GM12878 (cell line): ENCODE measurements at regions not wholly inside any gene's neighbourhood (a gene's known extent, or its start where the extent isn't known, plus 50 kb on each side); places are given as distances from the start of the nearest gene placed in this dataset.

Experiments
- ATAC-seq: fragments of 200-7000 bp; cut with Tn5 transposase; 3 replicates; pipeline ENCODE4 v1.9.1; 2020; ENCODE audit warnings: mild to moderate bottlenecking, moderate library complexity
- BruUV-seq: library from RNA; stranded (reverse); fragments of 400-500 nt; replicated peaks from 2 replicates; lab custom pipeline; 2021; lab: Mats Ljungman, UMichigan
- CTCF ChIA-PET: fragments of 300-600 bp; sonication (Branson Sonifier 250); formaldehyde crosslinking; extraction: SDS; loops from one replicate; lab custom pipeline; 2021; ENCODE audit warnings: inconsistent platforms; lab: Yijun Ruan, JAX
- POLR2A ChIA-PET: fragments of 350-600 bp; formaldehyde crosslinking; extraction: SDS; loops from one replicate; lab custom pipeline; 2021; ENCODE audit warnings: inconsistent platforms; lab: Charles Lee
- RAD21 ChIA-PET: fragments of 300-600 bp; sonication (Branson Sonifier 250); formaldehyde crosslinking; loops from one replicate; lab custom pipeline; 2023; ENCODE audit warnings: antibody characterized with exemption; ENCODE audit not compliant: unreplicated experiment; lab: Charles Lee
- SMC1A ChIA-PET: fragments of 300-600 bp; sonication (Branson Sonifier 250); formaldehyde crosslinking; loops from one replicate; lab custom pipeline; 2023; ENCODE audit not compliant: unreplicated experiment, uncharacterized antibody; lab: Charles Lee
- DNase-seq: peaks from one replicate; pipeline ENCODE4 v3.0.0-alpha.2; 2011; ENCODE audit warnings: low read depth, low spot score
- FAIRE-seq: peaks from 3 replicates; lab custom pipeline; 2011; peaks lifted over from hg19 to GRCh38; lab: Jason Lieb, UNC
- H2AFZ ChIP-seq: 2 replicates; pipeline ENCODE4 v1.6.0; 2011; ENCODE audit warnings: low read depth, low read length, control low read depth; ENCODE audit not compliant: control insufficient read depth
- H3K27ac ChIP-seq: 2 replicates; pipeline ENCODE4 v1.5.1; 2011; ENCODE audit warnings: control low read depth; ENCODE audit not compliant: control insufficient read depth, insufficient read depth
- H3K27me3 ChIP-seq, 2 experiments: replicated peaks in 1 of 2; 2 replicates each; pipeline versions ENCODE4 v1.6.0 to v1.6.1; 2011; ENCODE audit warnings: low read length in 1 of 2; ENCODE audit not compliant: control insufficient read depth in 2 of 2, insufficient read depth in 2 of 2
- H3K36me3 ChIP-seq, 2 experiments: 2 replicates each; pipeline ENCODE4 v1.5.1; 2011; ENCODE audit warnings: low read length in 1 of 2; ENCODE audit not compliant: control insufficient read depth in 2 of 2, insufficient read depth in 2 of 2
- H3K4me1 ChIP-seq: 2 replicates; pipeline ENCODE4 v1.6.1; 2011; ENCODE audit warnings: mild to moderate bottlenecking, low read length, moderate library complexity, mixed read lengths; ENCODE audit not compliant: control insufficient read depth, insufficient read depth
- H3K4me2 ChIP-seq: 2 replicates; pipeline ENCODE4 v1.6.0; 2011; ENCODE audit warnings: control low read depth; ENCODE audit not compliant: control insufficient read depth, insufficient read depth
- H3K4me3 ChIP-seq: fragments of 200-600 bp; sonication (generic); 2 replicates; pipeline ENCODE4 v1.5.1; 2016
- H3K79me2 ChIP-seq: 2 replicates; pipeline ENCODE4 v1.6.0; 2011; ENCODE audit warnings: low read length; ENCODE audit not compliant: control insufficient read depth, insufficient read depth
- H3K9ac ChIP-seq: 2 replicates; pipeline ENCODE4 v1.8.0; 2011; ENCODE audit warnings: low read length, control low read depth, mixed read lengths; ENCODE audit not compliant: control insufficient read depth, insufficient read depth
- H3K9me3 ChIP-seq: replicated peaks from 3 replicates; pipeline ENCODE4 v1.5.1; 2011; ENCODE audit warnings: mild to moderate bottlenecking, low read length; ENCODE audit not compliant: control insufficient read depth, insufficient read depth
- H4K20me1 ChIP-seq: 2 replicates; pipeline ENCODE4 v1.6.0; 2011; ENCODE audit not compliant: control insufficient read depth, insufficient read depth
- CHD4 ChIP-seq: fragments of 200-600 bp; sonication (generic); IDR thresholded peaks from 2 replicates; pipeline ENCODE4 v1.6.1; 2016; ENCODE audit warnings: mild to moderate bottlenecking
- KDM1A ChIP-seq: fragments of 200-600 bp; sonication (generic); IDR thresholded peaks from 2 replicates; pipeline ENCODE4 v1.6.1; 2016; ENCODE audit warnings: borderline replicate concordance
- KLF5 ChIP-seq: fragments of 450-650 bp; IDR thresholded peaks from 2 replicates; pipeline ENCODE4 v1.6.1; 2014; ENCODE audit warnings: mild to moderate bottlenecking; ENCODE audit not compliant: partially characterized antibody
- LARP7 ChIP-seq: fragments of 450-650 bp; IDR thresholded peaks from 2 replicates; pipeline ENCODE4 v1.6.1; 2017; ENCODE audit warnings: mild to moderate bottlenecking
- MTA3 ChIP-seq: IDR thresholded peaks from 2 replicates; pipeline ENCODE4 v1.6.1; 2012; ENCODE audit warnings: low read length, inconsistent platforms, borderline replicate concordance
- NFXL1 ChIP-seq: fragments of 450-650 bp; IDR thresholded peaks from 2 replicates; pipeline ENCODE4 v1.6.1; 2017; ENCODE audit warnings: antibody characterized with exemption, mild to moderate bottlenecking, borderline replicate concordance
- NR2C1 ChIP-seq: fragments of 450-650 bp; IDR thresholded peaks from 2 replicates; pipeline ENCODE4 v1.6.1; 2017; ENCODE audit warnings: antibody characterized with exemption, mild to moderate bottlenecking, moderate library complexity
- RB1 ChIP-seq: fragments of 450-650 bp; formaldehyde crosslinking; IDR thresholded peaks from 2 replicates; pipeline ENCODE4 v1.6.1; 2017; ENCODE audit warnings: mild to moderate bottlenecking, borderline replicate concordance
- RELA ChIP-seq: fragments of 450-650 bp; IDR thresholded peaks from 2 replicates; pipeline ENCODE4 v1.8.0; 2014; ENCODE audit warnings: borderline replicate concordance; ENCODE audit not compliant: partially characterized antibody
- SMARCA5 ChIP-seq: fragments of 450-650 bp; IDR thresholded peaks from 2 replicates; pipeline ENCODE4 v1.6.1; 2017; ENCODE audit warnings: mild to moderate bottlenecking
- TCF12 ChIP-seq: IDR thresholded peaks from 2 replicates; pipeline ENCODE4 v1.6.1; 2011; ENCODE audit warnings: low read depth, mild to moderate bottlenecking, low read length
- YY1 ChIP-seq: IDR thresholded peaks from 2 replicates; pipeline ENCODE4 v1.6.1; 2011; ENCODE audit warnings: low read depth, mild to moderate bottlenecking, low read length
- WGBS: methylation state at CpG from one replicate; pipeline ENCODE4 v1.1.6; 2016; ENCODE audit warnings: low lambda C conversion rate; ENCODE audit not compliant: insufficient replicate concordance, insufficient coverage; ENCODE audit errors: missing lambda C conversion rate; 5-methylcytosine and 5-hydroxymethylcytosine counted together
- in situ Hi-C: fragments of 300-500 bp; cut with MboI; formaldehyde crosslinking; loops from 9 replicates; pipeline ENCODE4 v1.14.3; 2018; ENCODE audit warnings: mixed read lengths
- intact Hi-C: fragments of 100-400 bp; cut with micrococcal nuclease; formaldehyde crosslinking; loops from one replicate; pipeline ENCODE4 v1.14.2; 2022; ENCODE audit not compliant: unreplicated experiment
- TF ChIP-seq, protein P1 (sequence below): fragments of 450-650 bp; IDR thresholded peaks from 2 replicates; pipeline ENCODE4 v1.6.1; 2017; ENCODE audit warnings: borderline replicate concordance
- TF ChIP-seq, protein P2 (sequence below): IDR thresholded peaks from 2 replicates; pipeline ENCODE4 v1.6.1; 2012; ENCODE audit warnings: low read depth, low read length, improper control_type of control experiment
- TF ChIP-seq, protein P3 (sequence below): fragments of 450-650 bp; IDR thresholded peaks from 2 replicates; pipeline ENCODE4 v1.6.1; 2016; ENCODE audit warnings: mild to moderate bottlenecking

DNA sequence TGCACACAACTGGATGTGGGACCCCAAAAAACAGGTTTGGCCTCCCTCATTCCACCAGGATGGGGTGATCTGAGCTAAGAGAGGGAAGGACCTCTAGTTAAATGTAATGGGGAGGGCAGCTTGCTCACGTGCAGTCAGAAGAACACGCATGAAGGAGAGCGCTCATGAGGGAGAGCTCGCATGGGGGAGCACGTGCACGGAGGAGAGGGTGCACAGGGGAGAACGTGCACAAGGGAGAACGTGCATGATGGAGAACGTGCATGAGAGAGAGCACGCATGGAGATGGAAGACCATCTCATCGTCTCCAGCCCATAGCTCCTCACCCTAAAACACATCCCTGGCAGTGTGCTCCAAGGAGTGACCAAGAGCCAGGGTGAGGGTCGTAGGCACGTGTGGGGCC is 141.2 kb downstream of the RBFOX3 start:
- no peak overlapping the region for H2AFZ ChIP-seq
- H3K4me2 ChIP-seq = no peak overlapping the region
- peaks cover 2 to 3% of the 10 kb centered on the region in 2 experiments; a peak in 3 of 4 replicates for H3K27me3 ChIP-seq
- no peak overlapping the region for H3K27ac ChIP-seq
- no peaks in the 10 kb centered on the region for H3K4me1 ChIP-seq
- in situ Hi-C loops (no loop called here), intact Hi-C loops (no loop called here)
- TF ChIP-seq, protein P1, sequence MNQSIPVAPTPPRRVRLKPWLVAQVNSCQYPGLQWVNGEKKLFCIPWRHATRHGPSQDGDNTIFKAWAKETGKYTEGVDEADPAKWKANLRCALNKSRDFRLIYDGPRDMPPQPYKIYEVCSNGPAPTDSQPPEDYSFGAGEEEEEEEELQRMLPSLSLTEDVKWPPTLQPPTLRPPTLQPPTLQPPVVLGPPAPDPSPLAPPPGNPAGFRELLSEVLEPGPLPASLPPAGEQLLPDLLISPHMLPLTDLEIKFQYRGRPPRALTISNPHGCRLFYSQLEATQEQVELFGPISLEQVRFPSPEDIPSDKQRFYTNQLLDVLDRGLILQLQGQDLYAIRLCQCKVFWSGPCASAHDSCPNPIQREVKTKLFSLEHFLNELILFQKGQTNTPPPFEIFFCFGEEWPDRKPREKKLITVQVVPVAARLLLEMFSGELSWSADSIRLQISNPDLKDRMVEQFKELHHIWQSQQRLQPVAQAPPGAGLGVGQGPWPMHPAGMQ = no peak
- no peak for TF ChIP-seq RELA
- TF ChIP-seq, protein P2, sequence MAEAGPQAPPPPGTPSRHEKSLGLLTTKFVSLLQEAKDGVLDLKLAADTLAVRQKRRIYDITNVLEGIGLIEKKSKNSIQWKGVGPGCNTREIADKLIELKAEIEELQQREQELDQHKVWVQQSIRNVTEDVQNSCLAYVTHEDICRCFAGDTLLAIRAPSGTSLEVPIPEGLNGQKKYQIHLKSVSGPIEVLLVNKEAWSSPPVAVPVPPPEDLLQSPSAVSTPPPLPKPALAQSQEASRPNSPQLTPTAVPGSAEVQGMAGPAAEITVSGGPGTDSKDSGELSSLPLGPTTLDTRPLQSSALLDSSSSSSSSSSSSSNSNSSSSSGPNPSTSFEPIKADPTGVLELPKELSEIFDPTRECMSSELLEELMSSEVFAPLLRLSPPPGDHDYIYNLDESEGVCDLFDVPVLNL = no peak
- TF ChIP-seq RB1 = no peak
- no peak for TF ChIP-seq NR2C1
- no peak for TF ChIP-seq KDM1A
- TF ChIP-seq NFXL1 = no peak
- TF ChIP-seq CHD4 = no peak
- no peak for TF ChIP-seq TCF12
- no peak for TF ChIP-seq YY1
- no peak for TF ChIP-seq KLF5
- no peak for TF ChIP-seq MTA3
- TF ChIP-seq LARP7 = no peak
- TF ChIP-seq, protein P3, sequence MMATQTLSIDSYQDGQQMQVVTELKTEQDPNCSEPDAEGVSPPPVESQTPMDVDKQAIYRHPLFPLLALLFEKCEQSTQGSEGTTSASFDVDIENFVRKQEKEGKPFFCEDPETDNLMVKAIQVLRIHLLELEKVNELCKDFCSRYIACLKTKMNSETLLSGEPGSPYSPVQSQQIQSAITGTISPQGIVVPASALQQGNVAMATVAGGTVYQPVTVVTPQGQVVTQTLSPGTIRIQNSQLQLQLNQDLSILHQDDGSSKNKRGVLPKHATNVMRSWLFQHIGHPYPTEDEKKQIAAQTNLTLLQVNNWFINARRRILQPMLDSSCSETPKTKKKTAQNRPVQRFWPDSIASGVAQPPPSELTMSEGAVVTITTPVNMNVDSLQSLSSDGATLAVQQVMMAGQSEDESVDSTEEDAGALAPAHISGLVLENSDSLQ = no peak
- TF ChIP-seq SMARCA5 = no peak
- no TSS peak for BruUV-seq
- DNase-seq (no peak), ATAC-seq (no peak), FAIRE-seq (no peak)
- H3K9me3 ChIP-seq = no peaks in the 10 kb centered on the region
- 24% methylated on average over 13 of the region's 13 CpGs for WGBS
- no peaks in the 10 kb centered on the region for H4K20me1 ChIP-seq
- no peaks in the 10 kb centered on the region for H3K79me2 ChIP-seq
- ChIA-PET SMC1A (no interaction called here), RAD21 (no interaction called here), POLR2A (no interaction called here), CTCF (no interaction called here)
- H3K4me3 ChIP-seq = no peak overlapping the region
- no peaks in the 10 kb centered on the region for H3K36me3 ChIP-seq
- no peak overlapping the region for H3K9ac ChIP-seq
